HG03432 (cell line): ENCODE measurements at regions not wholly inside any gene's neighbourhood (a gene's known extent, or its start where the extent isn't known, plus 50 kb on each side); places are given as distances from the start of the nearest gene placed in this dataset.

ENCODE experiments used
- ATAC-seq: cut with Tn5 transposase; IDR thresholded peaks from one replicate; pipeline ENCODE4 v1.9.1; 2021; ENCODE audit warnings: mild to moderate bottlenecking, moderate library complexity; ENCODE audit not compliant: unreplicated experiment

GRCh38 chr3:28940530-28940929, 340.3 kb upstream of the RBMS3 start:
- peak; percentile 93 for ATAC-seq

GRCh38 chr3:28940994-28941393, 339.9 kb upstream of the RBMS3 start:
- peak; percentile 16 for ATAC-seq

GRCh38 chr3:28947061-28947460, 333.8 kb upstream of the RBMS3 start:
- ATAC-seq: no peak

GRCh38 chr3:28947751-28948150, 333.1 kb upstream of the RBMS3 start:
- ATAC-seq: no peak

- no peak for ATAC-seq
Observed at GRCh38 chr3:28948685-28949084, 332.2 kb upstream of the RBMS3 start.

GRCh38 chr3:28949580-28949979, 331.3 kb upstream of the RBMS3 start:
- no peak for ATAC-seq

GRCh38 chr3:28950614-28951013, 330.3 kb upstream of the RBMS3 start:
- no peak for ATAC-seq

GRCh38 chr3:28951772-28952556, 328.9 kb upstream of the RBMS3 start:
- ATAC-seq: no peak

GRCh38 chr3:28958656-28959055, 322.2 kb upstream of the RBMS3 start:
- no peak for ATAC-seq

- no peak for ATAC-seq
Observed at GRCh38 chr3:28971156-28971555, 309.7 kb upstream of the RBMS3 start.

GRCh38 chr3:28972921-28973320, 307.9 kb upstream of the RBMS3 start:
- ATAC-seq: peak; percentile 82

- ATAC-seq: no peak
Observed at GRCh38 chr3:28973609-28974008, 307.3 kb upstream of the RBMS3 start.

- ATAC-seq: no peak
Observed at GRCh38 chr3:28978092-28978491, 302.8 kb upstream of the RBMS3 start.

GRCh38 chr3:28980131-28980530, 300.7 kb upstream of the RBMS3 start:
- ATAC-seq: no peak

- peak; percentile 40 for ATAC-seq
Observed at GRCh38 chr3:28980631-28981030, 300.2 kb upstream of the RBMS3 start.

- ATAC-seq: peak; percentile 86
Observed at GRCh38 chr3:28982906-28983305, 298.0 kb upstream of the RBMS3 start.

GRCh38 chr3:28986922-28987321, 293.9 kb upstream of the RBMS3 start:
- ATAC-seq: no peak

- peak; percentile 93 for ATAC-seq
Observed at GRCh38 chr3:28989646-28990089, 291.2 kb upstream of the RBMS3 start.

GRCh38 chr3:28994161-28994905, 286.5 kb upstream of the RBMS3 start:
- no peak for ATAC-seq

- peak; percentile 100 for ATAC-seq
Observed at GRCh38 chr3:29004885-29005599, 275.8 kb upstream of the RBMS3 start.

GRCh38 chr3:29005862-29006261, 275.0 kb upstream of the RBMS3 start:
- no peak for ATAC-seq

- ATAC-seq: no peak
Observed at GRCh38 chr3:29011441-29011840, 269.4 kb upstream of the RBMS3 start.
